ENCODE measurements at regions not wholly inside any gene's neighbourhood (a gene's known extent, or its start where the extent isn't known, plus 50 kb on each side); places are given as distances from the start of the nearest gene placed in this dataset.

- TF ChIP-seq EGR1 (IDR thresholded peaks at IDR 0.05; ENCODE audit: low read depth in 2 of 2) = no peak
- TF ChIP-seq CTCF (IDR thresholded peaks at IDR 0.05; ENCODE audit: low read depth, low read length, missing input control) = no peak
- no peak for TF ChIP-seq MAX (IDR thresholded peaks at IDR 0.05)
- TF ChIP-seq REST (IDR thresholded peaks at IDR 0.05) = no peak
- no peak for TF ChIP-seq FOXA2 (IDR thresholded peaks at IDR 0.05)
- no peak for TF ChIP-seq SP1 (IDR thresholded peaks at IDR 0.05)
These were observed 93.2 kb upstream of the AJAP1 start for GRCh38 chr1:4561205-4561604.
